Nephron (organoid): ENCODE measurements at regions not wholly inside any gene's neighbourhood (a gene's known extent, or its start where the extent isn't known, plus 50 kb on each side); places are given as distances from the start of the nearest gene placed in this dataset.
"Not testable (repeated sequence)": the region's sequence is repeated elsewhere in the genome, so short reads cannot be mapped to it uniquely, and the experiment has no call there.

Experiments used
- H3K27ac Mint-ChIP-seq, 3 experiments: 2 replicates each; pipeline ENCODE4 v1.8.0; 2020; ENCODE audit warnings: mixed read lengths in 3 of 3, mild to moderate bottlenecking in 2 of 3, moderate library complexity in 1 of 3
- H3K27me3 Mint-ChIP-seq: 2 replicates; pipeline ENCODE4 v1.8.0; 2021; ENCODE audit warnings: low read depth, mild to moderate bottlenecking, moderate library complexity, mixed read lengths
- H3K36me3 Mint-ChIP-seq: 2 replicates; pipeline ENCODE4 v1.8.0; 2020; ENCODE audit warnings: low read depth, mixed read lengths
- H3K4me1 Mint-ChIP-seq: 2 replicates; pipeline ENCODE4 v1.8.0; 2020; ENCODE audit warnings: mixed read lengths
- H3K4me3 Mint-ChIP-seq, 3 experiments: 2 replicates each; pipeline ENCODE4 v1.8.0; 2020; ENCODE audit warnings: mild to moderate bottlenecking in 3 of 3, mixed read lengths in 3 of 3, moderate library complexity in 2 of 3
- H3K9me3 Mint-ChIP-seq: 2 replicates; pipeline ENCODE4 v1.8.0; 2020; ENCODE audit warnings: mixed read lengths
- TF ChIP-seq, protein P1 (sequence below), 3 experiments: fragments of 200-600 bp; sonication (generic); IDR thresholded peaks; one replicate each; pipeline ENCODE4 v1.5.0; 2021; ENCODE audit warnings: antibody characterized with exemption in 3 of 3; ENCODE audit not compliant: unreplicated experiment in 3 of 3

DNA sequence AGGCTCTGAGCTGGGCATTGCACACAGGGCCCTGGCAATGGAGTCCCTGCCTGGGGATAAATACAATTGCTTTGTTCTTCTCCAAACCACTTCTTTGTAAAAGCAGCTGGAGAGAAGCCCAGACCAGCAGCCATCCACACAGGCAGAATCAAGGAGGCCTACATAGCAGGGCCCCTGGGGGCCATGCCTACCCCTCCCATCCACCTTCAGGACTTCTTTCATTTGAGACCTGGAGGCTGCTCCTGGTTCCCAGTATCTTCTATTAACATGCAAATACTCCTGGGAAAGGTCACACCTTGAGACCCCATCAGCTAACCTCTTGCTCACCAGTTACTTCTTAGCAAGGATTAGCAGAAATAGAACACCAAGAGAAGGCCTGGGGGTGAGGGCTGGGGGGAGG lies 511.1 kb downstream of the SOX6 start:
- TF ChIP-seq, protein P1, sequence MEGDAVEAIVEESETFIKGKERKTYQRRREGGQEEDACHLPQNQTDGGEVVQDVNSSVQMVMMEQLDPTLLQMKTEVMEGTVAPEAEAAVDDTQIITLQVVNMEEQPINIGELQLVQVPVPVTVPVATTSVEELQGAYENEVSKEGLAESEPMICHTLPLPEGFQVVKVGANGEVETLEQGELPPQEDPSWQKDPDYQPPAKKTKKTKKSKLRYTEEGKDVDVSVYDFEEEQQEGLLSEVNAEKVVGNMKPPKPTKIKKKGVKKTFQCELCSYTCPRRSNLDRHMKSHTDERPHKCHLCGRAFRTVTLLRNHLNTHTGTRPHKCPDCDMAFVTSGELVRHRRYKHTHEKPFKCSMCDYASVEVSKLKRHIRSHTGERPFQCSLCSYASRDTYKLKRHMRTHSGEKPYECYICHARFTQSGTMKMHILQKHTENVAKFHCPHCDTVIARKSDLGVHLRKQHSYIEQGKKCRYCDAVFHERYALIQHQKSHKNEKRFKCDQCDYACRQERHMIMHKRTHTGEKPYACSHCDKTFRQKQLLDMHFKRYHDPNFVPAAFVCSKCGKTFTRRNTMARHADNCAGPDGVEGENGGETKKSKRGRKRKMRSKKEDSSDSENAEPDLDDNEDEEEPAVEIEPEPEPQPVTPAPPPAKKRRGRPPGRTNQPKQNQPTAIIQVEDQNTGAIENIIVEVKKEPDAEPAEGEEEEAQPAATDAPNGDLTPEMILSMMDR (IDR thresholded peaks at IDR 0.05; ENCODE audit: unreplicated experiment in 3 of 3): no peak
- peaks cover 4% of the 10 kb centered on the region for H3K27me3 Mint-ChIP-seq

DNA sequence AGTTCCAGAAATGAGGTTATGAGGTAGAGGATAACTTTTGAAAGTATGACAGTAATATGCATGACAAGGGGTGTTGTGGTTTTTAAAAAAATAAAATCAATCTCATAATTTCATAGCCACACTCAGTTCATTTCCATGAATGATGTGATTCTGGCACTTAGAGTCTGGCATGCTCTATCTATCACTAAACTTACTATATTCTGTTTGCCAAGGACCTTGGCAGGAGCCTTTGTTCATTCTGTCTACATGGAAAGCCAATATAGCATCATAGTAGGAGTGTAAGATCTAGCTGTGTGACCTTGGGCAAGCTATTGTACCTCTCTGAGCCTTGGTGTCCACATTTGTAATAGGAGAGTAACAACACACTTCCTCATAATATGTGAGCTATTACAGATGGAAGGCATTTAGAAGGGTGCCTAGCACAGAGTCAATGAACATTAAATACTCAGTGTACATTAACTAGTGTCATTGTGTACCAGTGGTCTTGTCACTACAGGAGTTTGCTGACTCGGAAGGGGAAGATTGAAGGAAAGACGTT lies 507.6 kb downstream of the SOX6 start:
- no peaks in the 10 kb centered on the region for H3K36me3 Mint-ChIP-seq
- no peaks in the 10 kb centered on the region for H3K9me3 Mint-ChIP-seq
- TF ChIP-seq, protein P1 (IDR thresholded peaks at IDR 0.05; ENCODE audit: unreplicated experiment in 3 of 3): no peak
- no peak overlapping the region for H3K4me3 Mint-ChIP-seq
- H3K27ac Mint-ChIP-seq: peak overlapping the region in 1 of 3 experiments; percentile 57
- H3K4me1 Mint-ChIP-seq: peaks cover 26% of the 10 kb centered on the region
- H3K27me3 Mint-ChIP-seq: no peaks in the 10 kb centered on the region

More for the DNA sequence above, 511.1 kb downstream of the SOX6 start:
- H3K4me3 Mint-ChIP-seq: no peak overlapping the region
- H3K27ac Mint-ChIP-seq: peak overlapping the region in 1 of 3 experiments; percentile 76
- no peaks in the 10 kb centered on the region for H3K9me3 Mint-ChIP-seq
- H3K4me1 Mint-ChIP-seq: peaks cover 29% of the 10 kb centered on the region
- H3K36me3 Mint-ChIP-seq: no peaks in the 10 kb centered on the region

DNA sequence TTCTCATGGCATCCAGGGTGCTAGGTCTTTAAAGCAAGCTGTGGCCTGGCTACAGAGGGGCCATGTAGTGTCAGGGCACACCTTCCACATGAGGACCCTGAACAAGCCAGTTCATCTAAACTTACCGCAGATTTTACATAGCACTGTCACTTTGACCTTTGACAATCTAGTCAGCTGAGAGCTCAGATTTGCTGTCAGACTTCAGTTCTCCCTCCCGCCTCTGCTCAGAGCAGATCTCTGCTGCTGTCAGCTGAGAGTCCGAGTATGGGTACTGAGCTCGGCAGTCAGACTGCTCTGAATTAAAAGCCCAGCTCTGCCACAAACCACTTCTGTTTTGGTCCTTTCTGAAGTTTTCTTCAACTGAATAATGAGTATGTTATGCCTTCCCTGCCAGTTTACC lies 507.1 kb downstream of the SOX6 start:
- H3K27me3 Mint-ChIP-seq: no peaks in the 10 kb centered on the region
- no peaks in the 10 kb centered on the region for H3K36me3 Mint-ChIP-seq
- peak overlapping the region in 1 of 3 experiments; percentile 57 for H3K27ac Mint-ChIP-seq
- TF ChIP-seq, protein P1 (IDR thresholded peaks at IDR 0.05; ENCODE audit: unreplicated experiment in 3 of 3): no peak
- peaks cover 21% of the 10 kb centered on the region for H3K4me1 Mint-ChIP-seq
- no peak overlapping the region for H3K4me3 Mint-ChIP-seq
- H3K9me3 Mint-ChIP-seq: no peaks in the 10 kb centered on the region

DNA sequence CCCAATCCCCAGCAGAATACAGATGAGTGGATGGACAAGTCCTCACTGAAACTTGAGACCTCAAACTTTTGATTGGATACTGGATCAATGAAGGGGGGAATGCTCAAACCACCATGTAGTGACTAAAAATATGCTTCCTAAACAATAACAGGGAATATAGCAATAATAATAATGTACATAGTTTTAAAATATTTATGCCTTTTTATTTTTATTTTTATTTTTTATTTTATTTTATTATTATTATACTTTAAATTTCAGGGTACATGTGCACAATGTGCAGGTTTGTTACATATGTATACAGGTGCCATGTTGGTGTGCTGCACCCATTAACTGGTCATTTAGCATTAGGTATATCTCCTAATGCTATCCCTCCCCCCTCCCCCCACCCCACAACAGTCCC lies 506.0 kb downstream of the SOX6 start:
- H3K27ac Mint-ChIP-seq, H3K27me3 Mint-ChIP-seq, H3K36me3 Mint-ChIP-seq, H3K9me3 Mint-ChIP-seq, H3K4me3 Mint-ChIP-seq: not testable (repeated sequence)
- H3K4me1 Mint-ChIP-seq: peaks cover 15% of the 10 kb centered on the region

DNA sequence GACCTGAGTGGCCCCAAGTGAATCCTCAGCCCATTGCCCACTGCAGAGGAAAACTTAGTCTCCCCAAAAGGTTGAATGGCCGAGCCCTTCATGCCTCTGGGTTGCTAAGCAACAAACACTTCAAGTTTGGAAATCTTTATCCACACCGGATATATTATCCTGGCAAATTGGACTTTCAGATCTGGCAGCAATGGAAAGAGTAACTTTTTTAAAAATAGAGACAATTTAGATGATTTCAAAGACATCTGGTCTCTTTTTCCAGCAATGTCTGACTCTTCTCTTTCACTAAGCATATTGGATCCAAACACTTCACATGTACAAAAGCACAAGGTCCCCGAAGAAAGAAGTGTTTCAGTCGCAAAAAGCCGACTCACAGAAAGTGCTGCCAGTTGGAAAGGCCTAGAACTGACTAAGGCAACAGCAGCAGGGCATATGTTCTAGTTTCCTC lies 505.3 kb downstream of the SOX6 start:
- no peaks in the 10 kb centered on the region for H3K9me3 Mint-ChIP-seq
- H3K27ac Mint-ChIP-seq: peak overlapping the region in 1 of 3 experiments; percentile 2

DNA sequence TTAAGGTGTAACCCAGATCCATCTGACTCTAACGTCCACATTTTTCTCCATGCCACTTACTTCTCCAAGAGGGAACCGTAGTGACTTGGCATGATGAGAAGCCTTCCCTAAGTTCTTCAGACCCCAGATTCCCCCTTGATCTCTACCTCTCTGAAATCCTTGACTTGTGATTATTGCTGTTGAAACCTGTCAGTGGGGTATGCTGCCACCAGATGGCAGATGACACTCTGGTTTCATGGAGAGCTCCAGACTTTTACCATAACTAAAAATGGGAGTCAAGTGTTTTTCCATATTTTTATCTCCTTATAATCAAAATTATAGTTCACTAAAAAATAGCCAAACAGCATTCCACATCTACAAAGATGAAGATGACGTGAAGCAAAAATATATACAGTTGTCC lies 504.2 kb downstream of the SOX6 start:
- H3K36me3 Mint-ChIP-seq: no peaks in the 10 kb centered on the region
- TF ChIP-seq, protein P1 (IDR thresholded peaks at IDR 0.05; ENCODE audit: unreplicated experiment in 3 of 3): peak in 2 of 3 experiments; percentile 22 to 36
- no peak overlapping the region for H3K4me3 Mint-ChIP-seq
- no peaks in the 10 kb centered on the region for H3K27me3 Mint-ChIP-seq
- no peak overlapping the region for H3K27ac Mint-ChIP-seq
- H3K4me1 Mint-ChIP-seq: peaks cover 15% of the 10 kb centered on the region
- H3K9me3 Mint-ChIP-seq: no peaks in the 10 kb centered on the region

More for the DNA sequence above, 505.3 kb downstream of the SOX6 start:
- peaks cover 15% of the 10 kb centered on the region for H3K4me1 Mint-ChIP-seq
- no peak overlapping the region for H3K4me3 Mint-ChIP-seq
- H3K36me3 Mint-ChIP-seq: no peaks in the 10 kb centered on the region
- TF ChIP-seq, protein P1 (IDR thresholded peaks at IDR 0.05; ENCODE audit: unreplicated experiment in 3 of 3): no peak
- H3K27me3 Mint-ChIP-seq: no peaks in the 10 kb centered on the region
